ENCODE measurements at regions not wholly inside any gene's neighbourhood (a gene's known extent, or its start where the extent isn't known, plus 50 kb on each side); places are given as distances from the start of the nearest gene placed in this dataset.

- no peak for DNase-seq (ENCODE audit: low spot score)
These were observed 415.3 kb upstream of the ID2 start for GRCh38 chr2:8266563-8266962.

GRCh38 chr2:8267048-8267447 lies 414.8 kb upstream of the ID2 start:
- no peak for DNase-seq (ENCODE audit: low spot score)

GRCh38 chr2:8267721-8268120 lies 414.1 kb upstream of the ID2 start:
- DNase-seq (ENCODE audit: low spot score): no peak

GRCh38 chr2:8268172-8268783 lies 413.6 kb upstream of the ID2 start:
- no peak for DNase-seq (ENCODE audit: low spot score)

- no peak for DNase-seq (ENCODE audit: low spot score)
These were observed 411.2 kb upstream of the ID2 start for GRCh38 chr2:8270699-8271098.

- no peak for DNase-seq (ENCODE audit: low spot score)
These were observed 410.4 kb upstream of the ID2 start for GRCh38 chr2:8271461-8271860.

- no peak for DNase-seq (ENCODE audit: low spot score)
These were observed 405.8 kb upstream of the ID2 start for GRCh38 chr2:8276026-8276425.

GRCh38 chr2:8277921-8278571 lies 403.8 kb upstream of the ID2 start:
- no peak for DNase-seq (ENCODE audit: low spot score)

- DNase-seq (ENCODE audit: low spot score): no peak
These were observed 403.0 kb upstream of the ID2 start for GRCh38 chr2:8278709-8279354.

- DNase-seq (ENCODE audit: low spot score): no peak
These were observed 402.4 kb upstream of the ID2 start for GRCh38 chr2:8279506-8279905.

- DNase-seq (ENCODE audit: low spot score): no peak
These were observed 400.6 kb upstream of the ID2 start for GRCh38 chr2:8281234-8281633.

GRCh38 chr2:8281950-8282857 lies 399.7 kb upstream of the ID2 start:
- peak; percentile 66 for DNase-seq (ENCODE audit: low spot score)

- DNase-seq (ENCODE audit: low spot score): peak; percentile 52
These were observed 399.0 kb upstream of the ID2 start for GRCh38 chr2:8282858-8283252.

- DNase-seq (ENCODE audit: low spot score): no peak
These were observed 396.8 kb upstream of the ID2 start for GRCh38 chr2:8285081-8285480.

- DNase-seq (ENCODE audit: low spot score): no peak
These were observed 396.0 kb upstream of the ID2 start for GRCh38 chr2:8285898-8286297.

- no peak for DNase-seq (ENCODE audit: low spot score)
These were observed 393.6 kb upstream of the ID2 start for GRCh38 chr2:8288206-8288605.

- DNase-seq (ENCODE audit: low spot score): no peak
These were observed 392.7 kb upstream of the ID2 start for GRCh38 chr2:8289111-8289510.

GRCh38 chr2:8290771-8291352 lies 391.0 kb upstream of the ID2 start:
- DNase-seq (ENCODE audit: low spot score): no peak

GRCh38 chr2:8296306-8296705 lies 385.6 kb upstream of the ID2 start:
- DNase-seq (ENCODE audit: low spot score): no peak

GRCh38 chr2:8297376-8298231 lies 384.3 kb upstream of the ID2 start:
- no peak for DNase-seq (ENCODE audit: low spot score)

GRCh38 chr2:8298783-8299182 lies 383.1 kb upstream of the ID2 start:
- no peak for DNase-seq (ENCODE audit: low spot score)

Measured in SK-N-DZ (cell line).